Transverse colon (tissue), 4 donors: ENCODE measurements at regions not wholly inside any gene's neighbourhood (a gene's known extent, or its start where the extent isn't known, plus 50 kb on each side); places are given as distances from the start of the nearest gene placed in this dataset.

ENCODE experiments used
- POLR2AphosphoS5 ChIP-seq, 3 donors: sonication (generic); formaldehyde crosslinking; IDR thresholded peaks; one replicate each; pipeline ENCODE4 v1.6.1; 2016; ENCODE audit warnings: antibody characterized with exemption in 3 of 3
- TF ChIP-seq, protein P1 (sequence below), 5 experiments: fragments of 200-600 bp in 3 of 5; fragments of 450-650 bp in 2 of 5; sonication (generic) in 3 of 5; IDR thresholded peaks; 1 replicate in 2 of 5; 2 replicates in 3 of 5; pipeline ENCODE4 v1.5.1; 2016 to 2017; ENCODE audit warnings: antibody characterized with exemption in 5 of 5, inconsistent platforms in 3 of 5, mild to moderate bottlenecking in 2 of 5, moderate library complexity in 1 of 5

DNA sequence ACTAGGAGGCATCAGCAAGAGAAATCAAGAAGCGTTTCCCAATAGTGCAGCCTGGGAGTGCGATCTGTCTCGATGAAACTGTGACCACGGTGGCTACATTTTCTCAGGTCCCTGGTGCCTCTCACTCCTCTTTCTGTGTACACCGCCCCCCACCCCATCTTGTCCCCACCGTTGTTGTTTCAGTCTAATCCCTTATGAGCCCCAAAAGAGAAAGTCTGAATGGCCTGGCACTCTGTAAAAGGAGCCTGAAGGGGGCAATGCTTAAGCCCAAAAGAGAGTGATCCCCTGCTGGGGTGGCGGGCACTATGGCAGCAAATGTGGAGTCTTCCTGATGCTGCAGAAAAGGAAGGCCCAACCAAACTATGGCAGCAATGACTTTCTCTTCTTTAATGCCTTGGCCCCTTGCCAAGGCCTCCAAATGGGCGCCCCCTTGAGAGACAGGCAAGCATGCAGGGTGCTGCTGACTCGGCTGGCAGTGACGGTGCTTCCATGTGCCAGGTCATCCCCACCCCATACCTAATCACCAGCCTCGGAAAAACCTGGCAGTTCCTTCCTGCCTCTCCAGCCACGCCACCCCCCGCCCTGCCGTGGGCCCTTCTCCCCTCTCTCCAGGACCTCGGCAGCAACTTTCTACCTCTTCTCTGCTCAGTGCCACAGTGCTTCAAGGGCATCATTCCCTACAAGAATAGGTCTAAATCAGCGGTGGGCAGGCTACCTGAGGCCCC, 123.0 kb downstream of the CYP26B1 start:
- TF ChIP-seq, protein P1, sequence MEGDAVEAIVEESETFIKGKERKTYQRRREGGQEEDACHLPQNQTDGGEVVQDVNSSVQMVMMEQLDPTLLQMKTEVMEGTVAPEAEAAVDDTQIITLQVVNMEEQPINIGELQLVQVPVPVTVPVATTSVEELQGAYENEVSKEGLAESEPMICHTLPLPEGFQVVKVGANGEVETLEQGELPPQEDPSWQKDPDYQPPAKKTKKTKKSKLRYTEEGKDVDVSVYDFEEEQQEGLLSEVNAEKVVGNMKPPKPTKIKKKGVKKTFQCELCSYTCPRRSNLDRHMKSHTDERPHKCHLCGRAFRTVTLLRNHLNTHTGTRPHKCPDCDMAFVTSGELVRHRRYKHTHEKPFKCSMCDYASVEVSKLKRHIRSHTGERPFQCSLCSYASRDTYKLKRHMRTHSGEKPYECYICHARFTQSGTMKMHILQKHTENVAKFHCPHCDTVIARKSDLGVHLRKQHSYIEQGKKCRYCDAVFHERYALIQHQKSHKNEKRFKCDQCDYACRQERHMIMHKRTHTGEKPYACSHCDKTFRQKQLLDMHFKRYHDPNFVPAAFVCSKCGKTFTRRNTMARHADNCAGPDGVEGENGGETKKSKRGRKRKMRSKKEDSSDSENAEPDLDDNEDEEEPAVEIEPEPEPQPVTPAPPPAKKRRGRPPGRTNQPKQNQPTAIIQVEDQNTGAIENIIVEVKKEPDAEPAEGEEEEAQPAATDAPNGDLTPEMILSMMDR (IDR thresholded peaks at IDR 0.05) = no peak
- no peak for TF ChIP-seq POLR2AphosphoS5 (IDR thresholded peaks at IDR 0.05)
